GM19395 (cell line): ENCODE measurements at regions not wholly inside any gene's neighbourhood (a gene's known extent, or its start where the extent isn't known, plus 50 kb on each side); places are given as distances from the start of the nearest gene placed in this dataset.

Source experiments
- ATAC-seq: cut with Tn5 transposase; IDR thresholded peaks from one replicate; pipeline ENCODE4 v1.9.1; 2021; ENCODE audit warnings: mild to moderate bottlenecking, moderate library complexity; ENCODE audit not compliant: unreplicated experiment

- no peak for ATAC-seq
Observed at GRCh38 chr3:127132876-127133275, 60.1 kb upstream of the PRR23E start.

GRCh38 chr3:127133971-127134370 lies 59.0 kb upstream of the PRR23E start:
- no peak for ATAC-seq

- ATAC-seq = no peak
Observed at GRCh38 chr3:127134466-127134865, 58.5 kb upstream of the PRR23E start.

- no peak for ATAC-seq
Observed at GRCh38 chr3:127134887-127135240, 58.1 kb upstream of the PRR23E start.

- ATAC-seq = no peak
Observed at GRCh38 chr3:127135241-127136023, 57.5 kb upstream of the PRR23E start.

GRCh38 chr3:127136024-127136600 lies 56.8 kb upstream of the PRR23E start:
- ATAC-seq = no peak

- no peak for ATAC-seq
Observed at GRCh38 chr3:127136706-127137105, 56.2 kb upstream of the PRR23E start.

GRCh38 chr3:127137113-127137512 lies 55.8 kb upstream of the PRR23E start:
- ATAC-seq = no peak

GRCh38 chr3:127137757-127138536 lies 55.0 kb upstream of the PRR23E start:
- ATAC-seq = no peak

GRCh38 chr3:127139601-127140500 lies 53.1 kb upstream of the PRR23E start:
- no peak for ATAC-seq

- no peak for ATAC-seq
Observed at GRCh38 chr3:127140501-127141460, 52.1 kb upstream of the PRR23E start.

GRCh38 chr3:127141921-127142730 lies 50.8 kb upstream of the PRR23E start:
- ATAC-seq = no peak
